IMR-90 (cell line): ENCODE measurements at regions not wholly inside any gene's neighbourhood (a gene's known extent, or its start where the extent isn't known, plus 50 kb on each side); places are given as distances from the start of the nearest gene placed in this dataset.
"Not testable (repeated sequence)": the region's sequence is repeated elsewhere in the genome, so short reads cannot be mapped to it uniquely, and the experiment has no call there.

ENCODE experiments used
- BHLHE40 ChIP-seq: fragments of 150-350 bp; IDR thresholded peaks from 2 replicates; pipeline ENCODE4 v1.6.1; 2016; ENCODE audit warnings: mild to moderate bottlenecking, low read depth, low read length
- CEBPB ChIP-seq: IDR thresholded peaks from 2 replicates; pipeline ENCODE4 v1.6.1; 2012; ENCODE audit warnings: low read depth, low read length, improper control_type of control experiment
- MAZ ChIP-seq: IDR thresholded peaks from 2 replicates; pipeline ENCODE4 v1.6.1; 2012; ENCODE audit warnings: low read depth, mild to moderate bottlenecking, low read length, improper control_type of control experiment, moderate library complexity, borderline replicate concordance
- MXI1 ChIP-seq: IDR thresholded peaks from 2 replicates; pipeline ENCODE4 v1.6.1; 2012; ENCODE audit warnings: low read depth, mild to moderate bottlenecking, low read length, moderate library complexity, borderline replicate concordance
- POLR2A ChIP-seq: IDR thresholded peaks from 2 replicates; pipeline ENCODE4 v1.6.1; 2012; ENCODE audit warnings: mild to moderate bottlenecking, low read depth, low read length
- RAD21 ChIP-seq: IDR thresholded peaks from 2 replicates; pipeline ENCODE4 v1.6.1; 2012; ENCODE audit warnings: low read length, improper control_type of control experiment
- TF ChIP-seq, protein P1 (sequence below): conservative IDR thresholded peaks from 2 replicates; pipeline ENCODE4 v1.5.1; 2012; ENCODE audit warnings: mild to moderate bottlenecking, low read depth, low read length, improper control_type of control experiment
- TF ChIP-seq, protein P2 (sequence below): fragments of 150-350 bp; IDR thresholded peaks from 2 replicates; pipeline ENCODE4 v1.6.1; 2016; ENCODE audit warnings: low read depth, mild to moderate bottlenecking, low read length, moderate library complexity, borderline replicate concordance

DNA sequence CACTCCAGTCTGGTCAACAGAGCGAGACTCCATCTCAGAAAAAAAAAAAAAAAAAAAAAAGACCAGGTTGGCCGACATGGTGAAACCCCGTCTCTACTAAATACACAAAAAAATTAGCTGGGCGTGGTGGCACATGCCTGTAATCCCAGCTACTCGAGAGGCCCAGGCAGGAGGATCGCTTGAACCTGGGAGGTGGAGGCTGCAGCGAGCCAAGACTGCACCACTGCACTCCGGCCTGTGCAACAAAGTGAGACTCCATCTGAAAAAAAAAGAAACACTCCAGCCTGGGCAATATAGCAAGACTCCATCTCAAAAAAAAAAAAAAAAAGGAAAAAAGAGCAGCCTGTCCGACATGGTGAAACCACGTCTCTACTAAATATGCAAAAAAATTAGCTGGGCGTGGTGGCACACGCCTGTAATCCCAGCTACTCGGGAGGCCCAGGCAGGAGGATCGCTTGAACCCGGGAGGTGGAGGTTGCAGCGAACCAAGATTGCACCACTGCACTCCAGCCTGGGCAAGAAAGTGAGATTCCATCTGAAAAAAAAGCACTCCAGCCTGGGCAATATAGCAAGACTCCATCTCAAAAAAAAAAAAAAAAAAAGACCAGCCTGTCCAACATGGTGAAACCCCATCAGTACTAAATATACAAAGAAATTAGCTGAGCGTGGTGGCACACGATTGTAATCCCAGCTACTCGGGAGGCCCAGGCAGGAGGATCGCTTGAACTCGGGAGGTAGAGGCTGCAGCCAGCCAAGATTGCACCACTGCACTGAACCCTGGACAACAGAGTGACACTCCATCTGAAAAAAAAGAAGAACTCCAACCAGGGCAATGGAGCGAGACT, 343.3 kb upstream of the PLGLB2 start:
- TF ChIP-seq, protein P1, sequence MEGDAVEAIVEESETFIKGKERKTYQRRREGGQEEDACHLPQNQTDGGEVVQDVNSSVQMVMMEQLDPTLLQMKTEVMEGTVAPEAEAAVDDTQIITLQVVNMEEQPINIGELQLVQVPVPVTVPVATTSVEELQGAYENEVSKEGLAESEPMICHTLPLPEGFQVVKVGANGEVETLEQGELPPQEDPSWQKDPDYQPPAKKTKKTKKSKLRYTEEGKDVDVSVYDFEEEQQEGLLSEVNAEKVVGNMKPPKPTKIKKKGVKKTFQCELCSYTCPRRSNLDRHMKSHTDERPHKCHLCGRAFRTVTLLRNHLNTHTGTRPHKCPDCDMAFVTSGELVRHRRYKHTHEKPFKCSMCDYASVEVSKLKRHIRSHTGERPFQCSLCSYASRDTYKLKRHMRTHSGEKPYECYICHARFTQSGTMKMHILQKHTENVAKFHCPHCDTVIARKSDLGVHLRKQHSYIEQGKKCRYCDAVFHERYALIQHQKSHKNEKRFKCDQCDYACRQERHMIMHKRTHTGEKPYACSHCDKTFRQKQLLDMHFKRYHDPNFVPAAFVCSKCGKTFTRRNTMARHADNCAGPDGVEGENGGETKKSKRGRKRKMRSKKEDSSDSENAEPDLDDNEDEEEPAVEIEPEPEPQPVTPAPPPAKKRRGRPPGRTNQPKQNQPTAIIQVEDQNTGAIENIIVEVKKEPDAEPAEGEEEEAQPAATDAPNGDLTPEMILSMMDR, result not testable (repeated sequence)
- TF ChIP-seq RAD21, MXI1, CEBPB, MAZ, BHLHE40, POLR2A: not testable (repeated sequence)
- TF ChIP-seq, protein P2, sequence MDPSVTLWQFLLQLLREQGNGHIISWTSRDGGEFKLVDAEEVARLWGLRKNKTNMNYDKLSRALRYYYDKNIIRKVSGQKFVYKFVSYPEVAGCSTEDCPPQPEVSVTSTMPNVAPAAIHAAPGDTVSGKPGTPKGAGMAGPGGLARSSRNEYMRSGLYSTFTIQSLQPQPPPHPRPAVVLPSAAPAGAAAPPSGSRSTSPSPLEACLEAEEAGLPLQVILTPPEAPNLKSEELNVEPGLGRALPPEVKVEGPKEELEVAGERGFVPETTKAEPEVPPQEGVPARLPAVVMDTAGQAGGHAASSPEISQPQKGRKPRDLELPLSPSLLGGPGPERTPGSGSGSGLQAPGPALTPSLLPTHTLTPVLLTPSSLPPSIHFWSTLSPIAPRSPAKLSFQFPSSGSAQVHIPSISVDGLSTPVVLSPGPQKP, result not testable (repeated sequence)
